Heart left ventricle (tissue), 13 donors: ENCODE measurements at regions not wholly inside any gene's neighbourhood (a gene's known extent, or its start where the extent isn't known, plus 50 kb on each side); places are given as distances from the start of the nearest gene placed in this dataset.

ENCODE experiments used
- CTCF ChIP-seq, 12 donors: fragments of 200-600 bp; sonication (generic) in 4 of 12; IDR thresholded peaks; one replicate each; pipeline versions ENCODE4 v1.5.0 to v1.8.0; 2018 to 2022; ENCODE audit warnings: antibody characterized with exemption in 12 of 12, mild to moderate bottlenecking in 5 of 12
- POLR2A ChIP-seq, 2 donors: fragments of 450-650 bp; IDR thresholded peaks; one replicate each; pipeline ENCODE4 v1.6.1; 2017; ENCODE audit warnings: antibody characterized with exemption in 2 of 2, mild to moderate bottlenecking in 2 of 2, moderate library complexity in 2 of 2
- donor health status: ischemic (EF 13 %, LVEDD 7.1; RV severe dilation, severe dysfunction).
- donor health status: DM: no; HTN: yes; CAD: no.
- donor health status: DM: no; HTN: no; CAD: no.
- donor health status: ischemic (EF 25% LVEDD 6.9; RV normal size, moderate dysfunction).
- donor health status: ischemic (EF 25% LVEDD 5.7; RV mildly dilated, moderate dysfunction).
- donor health status: ischemic (EF 35%, LVEDD 5.7; RV mildly dilated, moderate dysfunction).
- donor health status: nonischemic (EF 11% LVEDD 7.7; RV severe dilation, severe dysfunction).
- donor health status: DM: yes; HTN: yes; CAD: no.
- donor health status: PGD.
- donor health status: ischemic (EF 29% LVEDD 5.4; RV normal size, mild dysfunction).
- donor health status: nonischemic (EF 23%, LVEDD 6.1; RV moderate dilation, normal function).

DNA sequence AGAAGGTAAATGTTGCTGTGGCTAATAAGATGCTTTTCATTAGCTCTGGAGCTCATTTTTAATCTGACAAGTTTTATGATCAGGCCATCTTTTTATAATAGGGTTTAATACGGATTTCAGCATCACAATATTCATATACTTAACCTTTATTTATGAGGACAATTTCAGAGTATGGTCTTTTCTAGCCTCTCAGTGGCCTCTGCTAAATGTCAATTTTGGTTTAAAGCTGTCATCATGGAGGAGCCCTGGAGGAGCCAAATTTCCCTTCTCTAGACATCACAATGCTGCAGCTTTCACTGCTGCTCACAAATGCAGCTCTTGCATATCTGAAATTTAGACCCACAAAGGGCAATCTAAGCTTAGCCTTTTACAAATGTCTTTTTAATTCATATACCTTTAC, 510.4 kb downstream of the PCDH7 start:
- TF ChIP-seq POLR2A (IDR thresholded peaks at IDR 0.05) (no peak), CTCF (IDR thresholded peaks at IDR 0.05) (no peak)
